Uterus (tissue), 3 donors: ENCODE measurements at regions not wholly inside any gene's neighbourhood (a gene's known extent, or its start where the extent isn't known, plus 50 kb on each side); places are given as distances from the start of the nearest gene placed in this dataset.
A peak's percentile ranks its signal among the peaks of the same experiment; 100 is the strongest.

Experiments
- DNase-seq, 2 donors: peaks; one replicate each; pipeline ENCODE4 v3.0.0-alpha.2; 2019 to 2020
- H3K27ac ChIP-seq, 2 donors: fragments of 200-600 bp; sonication (generic); 1 replicate in 1 of 2; 2 replicates in 1 of 2; pipeline ENCODE4 v1.5.1; 2016 to 2018
- H3K27me3 ChIP-seq, 2 donors: fragments of 200-600 bp; sonication (generic); one replicate each; pipeline ENCODE4 v1.5.1; 2018 to 2019; ENCODE audit warnings: control low read depth in 1 of 2
- H3K36me3 ChIP-seq, 2 donors: fragments of 200-600 bp; sonication (generic); one replicate each; pipeline ENCODE4 v1.5.1; 2019; ENCODE audit warnings: control low read depth in 1 of 2
- H3K4me1 ChIP-seq, 2 donors: fragments of 200-600 bp; sonication (generic); one replicate each; pipeline ENCODE4 v1.5.1; 2018 to 2019; ENCODE audit warnings: control low read depth in 1 of 2
- H3K4me3 ChIP-seq, 2 donors: fragments of 200-600 bp; sonication (generic); 1 replicate in 1 of 2; 2 replicates in 1 of 2; pipeline ENCODE4 v1.5.1; 2018 to 2019; ENCODE audit warnings: mild to moderate bottlenecking in 1 of 2
- H3K9me3 ChIP-seq, 2 donors: fragments of 200-600 bp; sonication (generic); one replicate each; pipeline ENCODE4 v1.5.1; 2019; ENCODE audit warnings: control low read depth in 1 of 2
- POLR2A ChIP-seq, 2 donors: fragments of 450-650 bp; IDR thresholded peaks; one replicate each; pipeline ENCODE4 v1.6.1; 2016; ENCODE audit warnings: antibody characterized with exemption in 2 of 2, mild to moderate bottlenecking in 1 of 2, moderate library complexity in 1 of 2
- intact Hi-C: fragments of 100-400 bp; cut with DNase I; formaldehyde crosslinking; loops from one replicate; pipeline ENCODE4 v1.15.1; 2023; ENCODE audit warnings: low total_unique reads
- TF ChIP-seq, protein P1 (sequence below), 4 experiments: fragments of 200-600 bp in 2 of 4; fragments of 450-650 bp in 2 of 4; sonication (generic) in 2 of 4; IDR thresholded peaks; one replicate each; pipeline ENCODE4 v1.5.1; 2016 to 2019; ENCODE audit warnings: antibody characterized with exemption in 4 of 4, mild to moderate bottlenecking in 2 of 4, moderate library complexity in 1 of 4
- donor health status: DM: yes; HTN: yes; CAD: no.

DNA sequence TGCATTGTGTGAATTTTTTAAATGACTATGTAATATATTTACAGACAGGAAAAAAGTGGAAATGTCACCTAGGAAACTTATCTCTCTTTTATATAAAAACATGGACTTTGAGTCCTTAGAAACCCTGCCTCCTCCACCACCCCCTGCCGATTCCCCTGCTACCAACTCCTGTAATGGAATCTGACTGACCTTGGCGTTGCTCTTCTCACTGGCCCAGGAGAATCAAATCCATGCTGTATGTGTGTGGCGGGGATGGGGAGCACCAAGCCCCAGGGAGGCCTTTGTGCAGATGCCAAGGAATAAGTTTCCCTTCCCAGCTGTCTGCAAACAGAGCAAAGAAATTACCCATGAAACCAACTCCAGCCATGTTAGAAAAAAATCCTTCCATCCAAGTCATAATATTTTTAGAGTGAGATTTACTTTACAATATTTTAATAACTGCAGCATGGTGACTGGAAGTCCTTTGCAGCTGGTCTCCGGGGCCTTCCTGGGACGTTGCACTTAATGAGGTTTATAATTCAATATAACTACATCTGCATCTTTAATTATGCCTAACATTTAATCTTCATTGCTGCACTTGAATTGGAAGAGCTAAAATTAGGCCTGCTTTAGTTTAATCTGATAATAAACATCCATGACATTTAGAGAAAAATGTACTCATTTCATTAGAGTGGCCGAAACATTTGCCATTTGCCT, 111.4 kb upstream of the CACUL1 start:
- intact Hi-C loops, result no loop called here
- Histone ChIP-seq H3K9me3 (no peaks in the 10 kb centered on the region), H3K4me3 (no peak overlapping the region), H3K27me3 (no peaks in the 10 kb centered on the region), H3K36me3 (no peaks in the 10 kb centered on the region), H3K4me1 (peaks cover 0 to 12% of the 10 kb centered on the region in 2 donors), H3K27ac (peak overlapping the region in 1 of 2 donors; percentile 33)
- TF ChIP-seq, protein P1, sequence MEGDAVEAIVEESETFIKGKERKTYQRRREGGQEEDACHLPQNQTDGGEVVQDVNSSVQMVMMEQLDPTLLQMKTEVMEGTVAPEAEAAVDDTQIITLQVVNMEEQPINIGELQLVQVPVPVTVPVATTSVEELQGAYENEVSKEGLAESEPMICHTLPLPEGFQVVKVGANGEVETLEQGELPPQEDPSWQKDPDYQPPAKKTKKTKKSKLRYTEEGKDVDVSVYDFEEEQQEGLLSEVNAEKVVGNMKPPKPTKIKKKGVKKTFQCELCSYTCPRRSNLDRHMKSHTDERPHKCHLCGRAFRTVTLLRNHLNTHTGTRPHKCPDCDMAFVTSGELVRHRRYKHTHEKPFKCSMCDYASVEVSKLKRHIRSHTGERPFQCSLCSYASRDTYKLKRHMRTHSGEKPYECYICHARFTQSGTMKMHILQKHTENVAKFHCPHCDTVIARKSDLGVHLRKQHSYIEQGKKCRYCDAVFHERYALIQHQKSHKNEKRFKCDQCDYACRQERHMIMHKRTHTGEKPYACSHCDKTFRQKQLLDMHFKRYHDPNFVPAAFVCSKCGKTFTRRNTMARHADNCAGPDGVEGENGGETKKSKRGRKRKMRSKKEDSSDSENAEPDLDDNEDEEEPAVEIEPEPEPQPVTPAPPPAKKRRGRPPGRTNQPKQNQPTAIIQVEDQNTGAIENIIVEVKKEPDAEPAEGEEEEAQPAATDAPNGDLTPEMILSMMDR (IDR thresholded peaks at IDR 0.05), result no peak
- TF ChIP-seq POLR2A (IDR thresholded peaks at IDR 0.05), result no peak
- DNase-seq, result no peak

DNA sequence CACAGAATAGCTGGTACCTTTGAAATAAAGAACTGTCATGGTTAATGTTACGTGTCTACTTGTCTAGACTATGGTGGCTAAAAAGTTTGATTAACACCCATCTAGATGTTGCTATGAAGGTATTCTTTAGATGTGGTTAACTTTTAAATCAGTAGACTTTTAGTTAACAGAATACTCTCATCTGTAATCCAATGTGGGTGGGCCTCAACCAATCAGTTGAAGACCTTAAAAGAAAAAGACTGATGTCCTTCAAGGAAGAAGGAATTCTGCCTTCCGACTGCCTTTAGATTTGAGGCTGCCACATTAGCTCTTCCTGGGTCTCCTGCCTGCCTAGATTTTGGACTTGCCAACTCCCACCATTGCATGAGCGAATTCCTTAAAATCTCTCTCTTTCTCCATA, 113.0 kb upstream of the CACUL1 start:
- Histone ChIP-seq H3K27ac (no peak overlapping the region), H3K27me3 (no peaks in the 10 kb centered on the region), H3K36me3 (no peaks in the 10 kb centered on the region), H3K9me3 (no peaks in the 10 kb centered on the region), H3K4me3 (no peak overlapping the region), H3K4me1 (peaks cover 0 to 14% of the 10 kb centered on the region in 2 donors)
- DNase-seq, result no peak
- intact Hi-C loops, result no loop called here
- no peak for TF ChIP-seq POLR2A (IDR thresholded peaks at IDR 0.05)
- TF ChIP-seq, protein P1 (IDR thresholded peaks at IDR 0.05), result no peak

DNA sequence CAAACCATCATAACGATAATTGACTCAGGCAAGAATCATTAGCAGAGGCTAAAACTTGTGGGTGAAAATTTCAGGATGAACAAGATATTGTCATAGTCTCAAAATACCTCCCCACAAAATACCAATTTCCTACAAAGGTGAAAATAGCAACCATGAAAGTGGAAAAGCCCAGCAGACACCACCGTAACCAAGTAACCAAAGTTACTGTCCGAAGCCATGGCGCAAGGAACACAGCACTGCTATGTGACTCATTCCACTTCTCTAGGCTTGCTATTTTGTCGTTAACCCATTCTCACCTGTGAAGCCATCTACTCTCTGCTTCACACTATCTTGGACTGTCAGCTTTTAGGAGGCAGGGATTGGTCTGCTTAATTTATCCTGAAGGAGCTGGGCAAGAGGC, 113.8 kb upstream of the CACUL1 start:
- intact Hi-C loops, result no loop called here
- TF ChIP-seq, protein P1 (IDR thresholded peaks at IDR 0.05), result no peak
- no peak for TF ChIP-seq POLR2A (IDR thresholded peaks at IDR 0.05)
- Histone ChIP-seq H3K9me3 (no peaks in the 10 kb centered on the region), H3K27ac (no peak overlapping the region), H3K4me1 (peaks cover 0 to 14% of the 10 kb centered on the region in 2 donors), H3K36me3 (no peaks in the 10 kb centered on the region), H3K27me3 (no peaks in the 10 kb centered on the region), H3K4me3 (no peak overlapping the region)
- DNase-seq, result no peak

DNA sequence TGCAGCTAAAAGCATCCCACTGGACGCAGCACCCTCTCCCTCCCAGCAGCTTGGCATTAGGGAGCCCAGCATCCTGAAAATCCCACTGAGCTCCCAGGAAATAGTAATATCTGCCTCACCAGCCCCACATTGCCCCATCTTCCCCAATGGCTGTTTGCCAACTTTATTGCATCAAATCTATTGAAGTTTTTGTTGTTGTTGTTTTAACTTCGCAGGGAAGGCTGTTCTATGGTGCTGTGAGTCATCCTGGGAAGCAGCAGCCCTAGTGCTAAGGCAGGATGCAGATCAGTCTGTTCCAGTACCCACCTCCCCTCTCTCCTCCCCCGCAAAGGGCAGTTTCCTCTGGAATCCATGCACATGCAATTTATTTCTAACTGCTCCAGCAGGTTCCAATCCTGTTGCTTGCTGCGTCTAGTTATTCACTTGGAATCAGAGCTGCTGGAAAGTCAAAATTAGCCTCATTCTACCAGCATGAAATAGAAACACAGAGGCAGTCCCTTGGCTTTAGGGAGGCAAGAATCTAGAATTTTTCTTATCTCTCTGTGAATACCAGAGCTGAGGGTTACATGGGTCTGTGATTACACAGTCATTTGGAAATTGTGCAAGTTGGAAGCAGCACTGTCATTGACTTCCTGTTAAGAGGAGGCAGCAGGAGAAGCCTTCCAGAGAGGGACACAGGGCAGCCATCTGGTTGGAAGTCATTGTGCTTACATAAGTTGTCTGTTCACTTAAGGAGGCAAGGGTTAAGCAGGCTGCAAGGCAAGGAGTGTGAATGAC, 115.9 kb upstream of the CACUL1 start:
- no peaks in the 10 kb centered on the region for H3K36me3 ChIP-seq
- no peak overlapping the region for H3K4me3 ChIP-seq
- intact Hi-C loops, result no loop called here
- peak; percentile 65 to 88 for DNase-seq
- peak overlapping the region; percentile 53 to 62 for H3K27ac ChIP-seq
- H3K27me3 ChIP-seq, result no peaks in the 10 kb centered on the region
- H3K4me1 ChIP-seq, result peaks cover 0 to 14% of the 10 kb centered on the region in 2 donors
- H3K9me3 ChIP-seq, result no peaks in the 10 kb centered on the region
- no peak for TF ChIP-seq POLR2A (IDR thresholded peaks at IDR 0.05)
- TF ChIP-seq, protein P1 (IDR thresholded peaks at IDR 0.05), result no peak

DNA sequence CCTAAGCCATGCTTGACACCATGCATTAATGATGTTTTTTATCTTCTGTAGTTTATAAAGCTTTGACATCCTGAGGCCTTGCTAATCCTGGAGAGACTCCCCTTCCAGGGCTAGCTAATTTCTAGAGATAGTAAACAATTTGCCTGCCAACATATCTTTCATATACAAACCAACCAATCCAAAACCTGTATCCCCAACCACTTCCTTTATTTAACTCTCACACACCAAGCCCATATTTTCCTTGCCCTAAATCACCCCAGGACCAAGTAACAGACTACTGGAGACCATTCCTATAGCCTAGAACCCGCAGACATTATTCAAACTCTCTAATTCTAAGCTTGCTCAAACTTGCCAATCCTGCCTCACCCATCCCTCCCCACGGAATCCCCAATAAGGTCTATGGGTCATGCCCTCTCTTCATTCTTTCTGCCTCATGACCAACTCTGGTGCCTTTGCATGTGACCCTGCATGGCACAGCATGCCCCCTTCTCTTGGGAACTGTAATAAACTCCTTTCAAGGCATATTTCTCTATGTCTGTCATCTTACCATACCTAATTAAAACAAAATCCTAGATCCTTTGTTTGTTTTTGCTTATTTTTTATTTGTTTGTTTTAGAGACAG, 116.6 kb upstream of the CACUL1 start:
- Histone ChIP-seq H3K4me3 (no peak overlapping the region), H3K9me3 (no peaks in the 10 kb centered on the region), H3K4me1 (peaks cover 0 to 11% of the 10 kb centered on the region in 2 donors), H3K36me3 (no peaks in the 10 kb centered on the region), H3K27ac (peak overlapping the region; percentile 27 to 62), H3K27me3 (no peaks in the 10 kb centered on the region)
- no peak for DNase-seq
- TF ChIP-seq, protein P1 (IDR thresholded peaks at IDR 0.05), result no peak
- no peak for TF ChIP-seq POLR2A (IDR thresholded peaks at IDR 0.05)
- intact Hi-C loops, result no loop called here
